Breast epithelium (tissue), 3 donors: ENCODE measurements at regions not wholly inside any gene's neighbourhood (a gene's known extent, or its start where the extent isn't known, plus 50 kb on each side); places are given as distances from the start of the nearest gene placed in this dataset.

ENCODE experiments used
- CTCF ChIP-seq, 3 donors: fragments of 450-650 bp; IDR thresholded peaks; one replicate each; pipeline ENCODE4 v1.5.1; 2016 to 2017; ENCODE audit warnings: antibody characterized with exemption in 3 of 3, mild to moderate bottlenecking in 3 of 3, moderate library complexity in 3 of 3
- POLR2AphosphoS5 ChIP-seq, 3 donors: sonication (generic); formaldehyde crosslinking; IDR thresholded peaks; one replicate each; pipeline ENCODE4 v1.6.1; 2017; ENCODE audit warnings: antibody characterized with exemption in 3 of 3

GRCh38 chr4:141347684-141348083 is 127.0 kb downstream of the ZNF330 start:
- TF ChIP-seq CTCF (IDR thresholded peaks at IDR 0.05) (no peak), POLR2AphosphoS5 (IDR thresholded peaks at IDR 0.05) (no peak)
